ENCODE measurements at regions not wholly inside any gene's neighbourhood (a gene's known extent, or its start where the extent isn't known, plus 50 kb on each side); places are given as distances from the start of the nearest gene placed in this dataset.

DNA sequence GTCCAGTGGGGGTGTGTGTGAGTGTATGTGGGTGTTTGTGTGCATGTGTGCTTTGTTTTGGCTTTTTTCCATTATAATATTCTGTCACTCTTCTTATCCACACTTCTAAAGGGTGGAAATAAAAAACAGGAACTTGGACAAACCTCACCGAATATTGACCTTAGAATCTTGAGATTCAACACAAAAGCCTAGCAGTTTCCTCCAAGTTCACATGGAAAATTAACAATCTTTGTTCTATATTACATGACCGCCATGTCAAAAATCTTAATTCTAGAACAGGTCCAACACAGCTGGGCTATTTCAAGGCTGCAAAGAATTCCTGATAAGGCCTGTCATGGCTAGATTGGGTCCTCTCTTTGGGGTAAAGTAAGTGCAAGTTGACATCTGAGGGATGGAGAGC is 169.3 kb upstream of the OSR1 start:
- TF ChIP-seq, protein P1, sequence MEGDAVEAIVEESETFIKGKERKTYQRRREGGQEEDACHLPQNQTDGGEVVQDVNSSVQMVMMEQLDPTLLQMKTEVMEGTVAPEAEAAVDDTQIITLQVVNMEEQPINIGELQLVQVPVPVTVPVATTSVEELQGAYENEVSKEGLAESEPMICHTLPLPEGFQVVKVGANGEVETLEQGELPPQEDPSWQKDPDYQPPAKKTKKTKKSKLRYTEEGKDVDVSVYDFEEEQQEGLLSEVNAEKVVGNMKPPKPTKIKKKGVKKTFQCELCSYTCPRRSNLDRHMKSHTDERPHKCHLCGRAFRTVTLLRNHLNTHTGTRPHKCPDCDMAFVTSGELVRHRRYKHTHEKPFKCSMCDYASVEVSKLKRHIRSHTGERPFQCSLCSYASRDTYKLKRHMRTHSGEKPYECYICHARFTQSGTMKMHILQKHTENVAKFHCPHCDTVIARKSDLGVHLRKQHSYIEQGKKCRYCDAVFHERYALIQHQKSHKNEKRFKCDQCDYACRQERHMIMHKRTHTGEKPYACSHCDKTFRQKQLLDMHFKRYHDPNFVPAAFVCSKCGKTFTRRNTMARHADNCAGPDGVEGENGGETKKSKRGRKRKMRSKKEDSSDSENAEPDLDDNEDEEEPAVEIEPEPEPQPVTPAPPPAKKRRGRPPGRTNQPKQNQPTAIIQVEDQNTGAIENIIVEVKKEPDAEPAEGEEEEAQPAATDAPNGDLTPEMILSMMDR (IDR thresholded peaks at IDR 0.05) = no peak

DNA sequence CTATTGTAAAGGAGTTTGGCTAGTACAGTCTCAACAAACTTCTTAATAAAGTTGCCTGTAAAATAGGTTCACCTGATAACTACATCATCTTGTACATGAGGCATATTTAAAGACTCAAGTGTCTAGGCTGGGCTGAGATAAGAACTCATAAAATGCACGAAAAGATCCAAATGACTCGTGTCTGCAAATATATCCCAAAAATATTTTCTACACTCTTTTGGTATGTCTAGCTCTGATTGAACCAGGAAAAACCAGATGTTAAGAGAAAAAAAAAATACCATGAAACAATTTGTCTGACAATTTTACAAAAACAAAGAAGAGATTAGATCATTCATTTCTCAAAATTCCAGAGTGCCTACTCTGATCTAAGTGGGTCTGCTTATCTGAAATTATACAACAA is 166.9 kb upstream of the OSR1 start:
- TF ChIP-seq, protein P1 (IDR thresholded peaks at IDR 0.05) = no peak

DNA sequence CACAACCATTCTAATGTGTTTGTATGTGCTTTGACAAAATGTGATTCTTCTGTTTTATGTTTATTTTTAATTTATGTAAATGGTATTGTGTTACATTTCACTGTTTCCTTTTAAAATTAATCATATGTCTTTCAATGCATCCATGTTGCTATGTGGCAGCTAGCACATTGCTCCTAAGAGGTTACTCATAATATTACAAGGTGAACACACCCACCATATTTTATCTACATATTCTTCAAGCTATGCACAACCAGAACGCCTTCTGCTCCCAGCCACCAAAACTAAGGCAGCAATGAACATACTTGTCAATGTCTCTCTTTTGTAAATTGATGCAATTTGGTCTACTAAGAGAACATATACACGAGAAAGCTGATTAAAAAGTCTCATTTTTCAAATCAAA is 160.6 kb upstream of the OSR1 start:
- TF ChIP-seq, protein P1 (IDR thresholded peaks at IDR 0.05) = no peak

DNA sequence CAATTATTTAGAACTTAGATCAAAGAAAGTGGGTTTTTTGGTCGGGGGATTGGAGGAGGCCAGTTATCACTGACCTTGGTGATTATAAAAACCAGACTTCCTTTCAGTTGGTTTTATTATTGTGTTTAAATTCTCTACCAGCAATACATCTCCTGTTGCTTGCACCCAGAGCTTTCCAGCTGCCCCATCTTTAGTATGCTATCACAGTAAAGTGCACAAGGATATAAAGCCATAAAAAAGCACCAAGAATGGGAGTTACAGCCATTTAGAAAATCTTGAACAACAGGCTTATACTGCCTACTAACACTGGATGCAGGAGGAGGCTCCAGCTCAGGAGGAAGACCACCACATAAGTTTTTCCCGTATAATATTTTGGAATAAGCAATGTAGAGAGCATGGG is 148.7 kb upstream of the OSR1 start:
- TF ChIP-seq, protein P1 (IDR thresholded peaks at IDR 0.05) = no peak

DNA sequence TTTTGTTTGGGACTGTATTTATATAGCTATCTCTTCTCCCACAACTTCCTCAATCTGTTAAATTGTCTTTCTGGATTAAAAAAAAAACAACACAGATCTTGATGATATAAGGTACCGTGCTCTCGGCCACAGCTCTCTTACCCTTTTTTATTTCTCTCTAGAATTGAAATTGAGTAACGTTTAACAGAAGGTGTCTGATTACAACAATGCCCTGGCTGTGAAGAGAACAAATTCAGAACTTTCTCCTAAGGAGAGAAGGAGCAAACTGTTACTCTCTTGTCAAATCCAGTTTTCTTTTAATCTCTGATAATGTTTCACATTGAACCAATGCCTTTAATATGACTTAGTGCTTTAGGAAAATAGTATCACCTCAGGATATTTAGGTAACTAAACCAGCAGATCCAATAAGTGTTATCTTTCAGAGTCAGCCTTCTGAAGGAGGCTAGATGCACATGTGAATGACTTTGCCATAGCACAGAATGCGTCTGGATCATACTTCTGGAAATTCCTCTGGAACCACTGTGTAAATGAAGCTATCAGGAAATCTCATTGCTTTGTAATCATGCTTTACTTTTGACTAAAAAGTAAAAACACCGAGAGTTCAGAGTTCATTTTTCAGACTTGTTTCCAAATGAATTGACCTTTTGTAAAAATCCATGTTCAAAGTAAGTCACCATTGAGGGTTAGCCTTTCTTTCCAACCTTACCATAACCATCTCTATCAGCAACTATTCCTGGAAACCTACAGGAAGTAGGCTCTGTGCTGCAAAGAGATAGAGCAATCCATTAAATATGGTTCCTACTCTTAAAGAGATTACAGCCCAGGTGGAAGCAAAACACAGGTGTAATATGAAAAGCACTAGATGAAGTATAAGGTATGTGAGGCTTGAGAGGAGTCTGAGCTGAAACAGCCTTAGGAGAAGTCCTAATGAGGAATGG is 147.0 kb upstream of the OSR1 start:
- TF ChIP-seq, protein P1 (IDR thresholded peaks at IDR 0.05) = no peak

DNA sequence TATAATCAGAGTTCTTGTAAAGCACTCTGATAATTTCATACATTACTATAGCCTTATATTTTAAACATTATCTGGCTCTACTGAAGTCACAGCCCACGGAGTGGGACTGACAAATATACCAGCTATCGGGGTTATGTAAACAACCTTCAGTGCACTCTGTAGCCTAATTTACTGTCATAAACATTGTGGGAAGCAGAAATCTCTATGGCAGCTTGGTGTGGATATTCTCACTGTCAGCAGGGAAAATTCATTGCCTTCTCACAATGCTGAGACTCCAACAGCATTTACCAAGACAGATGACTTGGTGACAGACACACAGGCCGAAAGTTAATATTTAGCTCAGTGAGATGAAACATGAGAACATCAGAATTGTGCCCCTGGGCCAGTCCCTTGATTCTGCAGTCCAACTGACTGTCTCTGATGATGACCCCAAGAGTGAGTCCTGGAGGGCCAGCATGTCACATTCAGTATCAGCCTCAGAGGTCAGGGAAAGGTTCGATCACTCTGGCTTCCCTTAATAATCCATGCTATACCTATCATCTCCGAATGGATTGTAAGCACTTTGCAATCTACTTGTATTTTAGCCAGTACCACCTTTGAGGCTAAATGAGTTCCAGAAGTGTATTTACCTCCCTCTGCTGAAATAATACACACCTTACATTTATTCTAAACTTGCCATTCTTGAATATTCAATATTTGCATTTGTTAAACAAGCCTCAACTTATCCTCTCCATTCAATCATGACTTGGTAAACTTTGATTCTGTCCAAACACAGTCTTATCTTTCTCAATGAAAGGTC is 146.2 kb upstream of the OSR1 start:
- TF ChIP-seq, protein P1 (IDR thresholded peaks at IDR 0.05) = peak; percentile 9; the same call in 1 of the 2 replicates

DNA sequence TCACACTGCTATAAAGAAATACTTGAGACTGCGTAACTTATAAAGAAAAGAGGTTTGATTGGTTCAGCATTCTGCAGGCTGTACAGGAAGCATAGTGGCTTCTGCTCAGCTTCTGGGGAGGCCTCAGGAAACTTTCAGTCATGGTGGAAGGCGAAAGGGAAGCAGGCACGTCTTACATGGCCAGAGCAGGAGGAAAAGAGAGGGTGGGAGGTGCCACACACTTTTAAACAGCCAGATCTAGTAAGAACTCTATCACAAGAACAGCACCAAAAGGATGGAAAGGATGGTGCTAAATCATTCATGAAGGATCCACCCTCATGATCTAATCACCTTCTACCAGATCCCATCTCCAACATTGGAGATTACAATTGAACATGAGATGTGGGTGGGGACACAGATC is 145.5 kb upstream of the OSR1 start:
- TF ChIP-seq, protein P1 (IDR thresholded peaks at IDR 0.05) = no peak

Data from LNCAP (cell line).